PC-3 (cell line): ENCODE measurements at regions not wholly inside any gene's neighbourhood (a gene's known extent, or its start where the extent isn't known, plus 50 kb on each side); places are given as distances from the start of the nearest gene placed in this dataset.

Experiments
- ATAC-seq: fragments of 200-7000 bp; cut with Tn5 transposase; 2 replicates; pipeline ENCODE4 v1.9.1; 2020; ENCODE audit warnings: mild to moderate bottlenecking, moderate library complexity
- BruUV-seq: library from RNA; stranded (reverse); fragments of 400-500 nt; replicated peaks from 2 replicates; lab custom pipeline; 2021; lab: Mats Ljungman, UMichigan
- CTCF ChIA-PET: fragments of 300-600 bp; sonication (Branson Sonifier 250); formaldehyde crosslinking; loops from one replicate; lab custom pipeline; 2022; ENCODE audit warnings: antibody characterized with exemption; lab: Charles Lee
- POLR2A ChIA-PET: fragments of 300-600 bp; sonication (Branson Sonifier 250); formaldehyde crosslinking; loops from one replicate; lab custom pipeline; 2022; ENCODE audit warnings: antibody characterized with exemption; ENCODE audit not compliant: unreplicated experiment; lab: Charles Lee
- DNase-seq: peaks from one replicate; pipeline ENCODE4 v3.0.0-alpha.2; 2015
- H2AFZ ChIP-seq: fragments of 300-600 bp; sonication (generic); 2 replicates; pipeline ENCODE4 v1.6.0; 2016; ENCODE audit warnings: antibody characterized with exemption, low read length
- H3F3A ChIP-seq: fragments of 300-600 bp; sonication (generic); one replicate; pipeline ENCODE4 v1.6.0; 2017; ENCODE audit warnings: antibody characterized with exemption, low read length, control low read depth, mild to moderate bottlenecking; ENCODE audit not compliant: unreplicated experiment
- H3K27ac ChIP-seq: fragments of 300-600 bp; sonication (generic); 2 replicates; pipeline ENCODE4 v1.5.1; 2016; ENCODE audit warnings: mild to moderate bottlenecking, low read length
- H3K27me3 ChIP-seq: fragments of 300-600 bp; sonication (generic); 2 replicates; pipeline ENCODE4 v1.6.1; 2016; ENCODE audit warnings: low read length, mixed read lengths
- H3K36me3 ChIP-seq: fragments of 300-600 bp; sonication (generic); 2 replicates; pipeline ENCODE4 v1.6.1; 2016; ENCODE audit warnings: low read depth, mixed run types, low read length, mixed read lengths
- H3K4me1 ChIP-seq: fragments of 300-600 bp; sonication (generic); 2 replicates; pipeline ENCODE4 v1.5.1; 2016; ENCODE audit warnings: low read length; ENCODE audit not compliant: insufficient read depth
- H3K4me2 ChIP-seq: fragments of 300-600 bp; sonication (generic); 2 replicates; pipeline ENCODE4 v1.6.0; 2016; ENCODE audit warnings: low read length
- H3K4me3 ChIP-seq: fragments of 300-600 bp; sonication (generic); 2 replicates; pipeline ENCODE4 v1.5.1; 2016; ENCODE audit warnings: mild to moderate bottlenecking, low read length, mixed read lengths
- H3K79me2 ChIP-seq: fragments of 300-600 bp; sonication (generic); 2 replicates; pipeline ENCODE4 v1.6.1; 2017; ENCODE audit warnings: low read length, mixed read lengths
- H3K9ac ChIP-seq: fragments of 300-600 bp; sonication (generic); 2 replicates; pipeline ENCODE4 v1.6.0; 2016; ENCODE audit warnings: mild to moderate bottlenecking, low read length
- H3K9me2 ChIP-seq: fragments of 300-600 bp; sonication (generic); replicated peaks from 2 replicates; pipeline ENCODE4 v1.6.1; 2016; ENCODE audit warnings: mixed run types, low read length, mixed read lengths
- H3K9me3 ChIP-seq: fragments of 300-600 bp; sonication (generic); 2 replicates; pipeline ENCODE4 v1.6.1; 2016; ENCODE audit warnings: low read length, mixed read lengths
- H4K20me1 ChIP-seq: fragments of 300-600 bp; sonication (generic); 2 replicates; pipeline ENCODE4 v1.6.1; 2016; ENCODE audit warnings: low read length, mixed read lengths
- EZH2 ChIP-seq: fragments of 300-600 bp; sonication (generic); IDR thresholded peaks from one replicate; pipeline ENCODE4 v1.6.1; 2017; ENCODE audit warnings: antibody characterized with exemption, mild to moderate bottlenecking, low read length; ENCODE audit not compliant: unreplicated experiment
- EZH2phosphoT487 ChIP-seq: fragments of 300-600 bp; sonication (generic); IDR thresholded peaks from 2 replicates; pipeline ENCODE4 v1.6.1; 2018; ENCODE audit warnings: mild to moderate bottlenecking, antibody characterized with exemption, low read length, borderline replicate concordance
- intact Hi-C: fragments of 100-400 bp; cut with micrococcal nuclease; formaldehyde crosslinking; loops from 2 replicates; pipeline ENCODE4 v1.9.0; 2023
- TF ChIP-seq, protein P1 (sequence below): fragments of 300-600 bp; sonication (generic); conservative IDR thresholded peaks from 2 replicates; pipeline ENCODE4 v1.5.1; 2017; ENCODE audit warnings: antibody characterized with exemption, low read depth, mild to moderate bottlenecking, low read length

DNA sequence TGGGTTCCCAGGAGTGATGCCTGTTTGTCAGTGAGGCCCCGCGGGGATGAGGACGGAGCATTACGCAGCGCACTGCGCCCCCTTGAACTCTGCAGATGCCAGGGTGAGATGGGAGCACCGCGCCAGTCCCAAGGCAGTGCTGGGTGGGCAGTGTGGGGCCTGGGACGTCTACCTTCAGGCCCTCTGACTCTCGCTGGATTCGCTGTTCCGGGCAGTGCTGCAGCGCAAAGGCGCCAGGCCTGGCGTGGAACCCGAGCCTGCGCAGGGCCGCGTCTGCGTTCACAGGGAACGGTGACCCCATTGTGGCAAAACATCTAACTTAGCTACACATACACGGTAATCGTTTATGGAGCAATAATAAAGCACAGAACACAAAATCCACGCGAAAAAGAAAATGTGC, 257.3 kb downstream of the QKI start:
- ChIA-PET POLR2A (no interaction called here), CTCF (no interaction called here)
- Histone ChIP-seq H3K9ac (no peak overlapping the region), H3K27me3 (peaks cover 9% of the 10 kb centered on the region), H3K79me2 (no peaks in the 10 kb centered on the region), H4K20me1 (no peaks in the 10 kb centered on the region), H3F3A (no peaks in the 10 kb centered on the region), H3K27ac (no peak overlapping the region), H3K4me1 (no peaks in the 10 kb centered on the region), H3K9me3 (no peaks in the 10 kb centered on the region), H3K4me3 (no peak overlapping the region), H3K36me3 (no peaks in the 10 kb centered on the region), H3K4me2 (no peak overlapping the region), H3K9me2 (no peaks in the 10 kb centered on the region), H2AFZ (no peak overlapping the region)
- BruUV-seq, result no TSS peak
- DNase-seq (no peak), ATAC-seq (no peak)
- intact Hi-C loops, result no loop called here
- TF ChIP-seq EZH2phosphoT487 (no peak), EZH2 (no peak)
- TF ChIP-seq, protein P1, sequence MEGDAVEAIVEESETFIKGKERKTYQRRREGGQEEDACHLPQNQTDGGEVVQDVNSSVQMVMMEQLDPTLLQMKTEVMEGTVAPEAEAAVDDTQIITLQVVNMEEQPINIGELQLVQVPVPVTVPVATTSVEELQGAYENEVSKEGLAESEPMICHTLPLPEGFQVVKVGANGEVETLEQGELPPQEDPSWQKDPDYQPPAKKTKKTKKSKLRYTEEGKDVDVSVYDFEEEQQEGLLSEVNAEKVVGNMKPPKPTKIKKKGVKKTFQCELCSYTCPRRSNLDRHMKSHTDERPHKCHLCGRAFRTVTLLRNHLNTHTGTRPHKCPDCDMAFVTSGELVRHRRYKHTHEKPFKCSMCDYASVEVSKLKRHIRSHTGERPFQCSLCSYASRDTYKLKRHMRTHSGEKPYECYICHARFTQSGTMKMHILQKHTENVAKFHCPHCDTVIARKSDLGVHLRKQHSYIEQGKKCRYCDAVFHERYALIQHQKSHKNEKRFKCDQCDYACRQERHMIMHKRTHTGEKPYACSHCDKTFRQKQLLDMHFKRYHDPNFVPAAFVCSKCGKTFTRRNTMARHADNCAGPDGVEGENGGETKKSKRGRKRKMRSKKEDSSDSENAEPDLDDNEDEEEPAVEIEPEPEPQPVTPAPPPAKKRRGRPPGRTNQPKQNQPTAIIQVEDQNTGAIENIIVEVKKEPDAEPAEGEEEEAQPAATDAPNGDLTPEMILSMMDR, result no peak

- Histone ChIP-seq H3K9me3 (no peaks in the 10 kb centered on the region), H3K4me2 (no peak overlapping the region), H3K27me3 (peaks cover 9% of the 10 kb centered on the region), H3K9me2 (no peaks in the 10 kb centered on the region), H3F3A (no peaks in the 10 kb centered on the region), H4K20me1 (no peaks in the 10 kb centered on the region), H3K36me3 (no peaks in the 10 kb centered on the region), H3K4me3 (no peak overlapping the region), H3K4me1 (no peaks in the 10 kb centered on the region), H3K27ac (no peak overlapping the region), H2AFZ (no peak overlapping the region), H3K9ac (no peak overlapping the region), H3K79me2 (no peaks in the 10 kb centered on the region)
- ChIA-PET CTCF (no interaction called here), POLR2A (no interaction called here)
- BruUV-seq, result no TSS peak
- TF ChIP-seq, protein P1, result no peak
- no peak for TF ChIP-seq EZH2phosphoT487
- no peak for TF ChIP-seq EZH2
- intact Hi-C loops, result no loop called here
- ATAC-seq, result no peak
- no peak for DNase-seq
Measured at GRCh38 chr6:163671355-163671754, 256.8 kb downstream of the QKI start.

GRCh38 chr6:163670336-163670735, 255.8 kb downstream of the QKI start:
- intact Hi-C loops, result no loop called here
- H3K9ac ChIP-seq, result no peak overlapping the region
- no peak for DNase-seq
- no peaks in the 10 kb centered on the region for H3F3A ChIP-seq
- H3K4me1 ChIP-seq, result no peaks in the 10 kb centered on the region
- no TSS peak for BruUV-seq
- H3K9me3 ChIP-seq, result no peaks in the 10 kb centered on the region
- no peak overlapping the region for H3K4me3 ChIP-seq
- no peak overlapping the region for H3K4me2 ChIP-seq
- no peaks in the 10 kb centered on the region for H3K36me3 ChIP-seq
- CTCF ChIA-PET, result no interaction called here
- TF ChIP-seq EZH2phosphoT487, result no peak
- TF ChIP-seq, protein P1, result no peak
- TF ChIP-seq EZH2, result no peak
- H4K20me1 ChIP-seq, result no peaks in the 10 kb centered on the region
- H3K79me2 ChIP-seq, result no peaks in the 10 kb centered on the region
- no peak overlapping the region for H2AFZ ChIP-seq
- ATAC-seq, result no peak
- peaks cover 9% of the 10 kb centered on the region for H3K27me3 ChIP-seq
- H3K27ac ChIP-seq, result no peak overlapping the region
- POLR2A ChIA-PET, result no interaction called here
- no peaks in the 10 kb centered on the region for H3K9me2 ChIP-seq
